GM12875 (cell line): ENCODE measurements at regions not wholly inside any gene's neighbourhood (a gene's known extent, or its start where the extent isn't known, plus 50 kb on each side); places are given as distances from the start of the nearest gene placed in this dataset.

Experiments
- H3K4me3 ChIP-seq: one replicate; pipeline ENCODE4 v1.5.1; 2011; ENCODE audit warnings: low read depth, low read length, control low read depth
- TF ChIP-seq, protein P1 (sequence below): IDR thresholded peaks from 2 replicates; pipeline ENCODE4 v1.5.1; 2011; ENCODE audit warnings: low read depth, mild to moderate bottlenecking, control low read depth, inconsistent platforms, low read length, moderate library complexity, borderline replicate concordance; ENCODE audit not compliant: insufficient read depth

DNA sequence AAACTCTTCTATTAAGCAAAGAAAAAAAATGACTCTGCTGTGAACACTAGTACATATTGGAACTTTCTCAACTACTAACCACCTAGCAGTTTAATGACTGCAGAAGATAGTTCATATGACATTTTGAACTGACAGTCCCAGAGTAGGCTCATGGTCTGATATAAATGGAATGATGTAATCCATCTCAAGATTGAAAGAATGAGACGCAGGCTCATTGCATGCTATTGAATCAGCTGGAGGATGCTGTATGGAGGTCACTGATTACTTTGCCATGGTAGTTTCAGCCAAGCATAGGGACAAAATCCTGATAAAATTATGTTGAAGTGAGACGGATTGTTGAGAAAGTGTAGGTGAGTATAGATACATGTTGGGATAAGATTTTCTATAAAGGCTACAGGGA, 217.6 kb upstream of the SEMA3E start:
- no peak overlapping the region for H3K4me3 ChIP-seq
- TF ChIP-seq, protein P1, sequence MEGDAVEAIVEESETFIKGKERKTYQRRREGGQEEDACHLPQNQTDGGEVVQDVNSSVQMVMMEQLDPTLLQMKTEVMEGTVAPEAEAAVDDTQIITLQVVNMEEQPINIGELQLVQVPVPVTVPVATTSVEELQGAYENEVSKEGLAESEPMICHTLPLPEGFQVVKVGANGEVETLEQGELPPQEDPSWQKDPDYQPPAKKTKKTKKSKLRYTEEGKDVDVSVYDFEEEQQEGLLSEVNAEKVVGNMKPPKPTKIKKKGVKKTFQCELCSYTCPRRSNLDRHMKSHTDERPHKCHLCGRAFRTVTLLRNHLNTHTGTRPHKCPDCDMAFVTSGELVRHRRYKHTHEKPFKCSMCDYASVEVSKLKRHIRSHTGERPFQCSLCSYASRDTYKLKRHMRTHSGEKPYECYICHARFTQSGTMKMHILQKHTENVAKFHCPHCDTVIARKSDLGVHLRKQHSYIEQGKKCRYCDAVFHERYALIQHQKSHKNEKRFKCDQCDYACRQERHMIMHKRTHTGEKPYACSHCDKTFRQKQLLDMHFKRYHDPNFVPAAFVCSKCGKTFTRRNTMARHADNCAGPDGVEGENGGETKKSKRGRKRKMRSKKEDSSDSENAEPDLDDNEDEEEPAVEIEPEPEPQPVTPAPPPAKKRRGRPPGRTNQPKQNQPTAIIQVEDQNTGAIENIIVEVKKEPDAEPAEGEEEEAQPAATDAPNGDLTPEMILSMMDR, result no peak

DNA sequence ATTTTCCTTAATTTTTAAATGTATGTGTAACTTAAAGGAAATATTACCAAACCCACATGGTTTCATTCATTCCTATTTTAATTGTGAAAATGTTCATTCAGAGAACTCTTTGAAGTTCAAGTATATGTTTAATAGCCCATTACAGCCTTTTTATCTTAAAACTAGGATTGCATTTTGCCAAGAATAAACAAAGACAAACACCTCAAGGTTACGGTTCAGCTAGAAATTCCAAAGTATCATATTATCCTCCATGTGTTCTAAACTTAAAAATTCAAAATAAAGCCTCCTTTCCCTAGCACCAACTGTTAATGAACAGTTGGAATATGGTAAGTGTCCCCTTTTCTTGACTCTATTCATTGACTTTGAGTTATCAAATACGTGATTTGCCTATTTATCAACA, 215.6 kb upstream of the SEMA3E start:
- H3K4me3 ChIP-seq, result no peak overlapping the region
- TF ChIP-seq, protein P1, result no peak

DNA sequence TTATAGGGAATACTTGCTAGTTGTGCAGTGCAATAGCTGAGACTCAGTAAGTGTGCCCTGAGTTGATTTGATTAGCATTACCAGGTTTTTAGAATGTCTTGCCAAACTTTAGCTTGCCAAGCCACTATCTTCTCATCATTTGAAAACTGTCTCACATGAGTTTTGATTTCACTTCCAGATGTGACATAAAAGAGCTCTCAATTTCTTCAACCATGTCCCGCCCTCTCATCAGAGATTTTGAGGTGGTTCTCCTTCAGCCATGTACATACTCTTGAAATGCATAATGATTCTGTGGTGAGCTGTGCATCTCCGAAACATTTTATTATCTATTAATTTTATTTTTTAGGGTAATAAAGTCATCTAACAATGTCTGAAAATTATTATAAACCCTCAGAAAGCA, 215.0 kb upstream of the SEMA3E start:
- TF ChIP-seq, protein P1, result no peak
- no peak overlapping the region for H3K4me3 ChIP-seq

DNA sequence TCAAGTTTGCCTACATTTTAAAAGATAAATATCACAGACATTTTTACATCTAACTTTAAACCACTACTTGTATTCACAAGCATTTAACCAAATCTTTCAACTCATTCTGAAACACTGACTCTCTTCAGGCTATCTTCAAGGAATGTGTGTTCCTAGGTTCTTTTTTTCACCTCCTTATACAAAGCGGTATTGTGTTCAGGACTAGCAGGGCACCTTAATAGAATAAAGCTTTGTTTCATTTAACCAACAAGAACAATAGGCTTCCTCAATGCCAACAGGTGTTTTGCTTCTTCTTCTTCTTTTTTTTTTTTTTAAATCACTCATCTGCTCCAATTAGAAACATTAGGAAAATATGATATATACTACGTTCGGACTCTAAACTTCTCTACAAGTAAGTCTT, 212.9 kb upstream of the SEMA3E start:
- H3K4me3 ChIP-seq, result no peak overlapping the region
- TF ChIP-seq, protein P1, result no peak

DNA sequence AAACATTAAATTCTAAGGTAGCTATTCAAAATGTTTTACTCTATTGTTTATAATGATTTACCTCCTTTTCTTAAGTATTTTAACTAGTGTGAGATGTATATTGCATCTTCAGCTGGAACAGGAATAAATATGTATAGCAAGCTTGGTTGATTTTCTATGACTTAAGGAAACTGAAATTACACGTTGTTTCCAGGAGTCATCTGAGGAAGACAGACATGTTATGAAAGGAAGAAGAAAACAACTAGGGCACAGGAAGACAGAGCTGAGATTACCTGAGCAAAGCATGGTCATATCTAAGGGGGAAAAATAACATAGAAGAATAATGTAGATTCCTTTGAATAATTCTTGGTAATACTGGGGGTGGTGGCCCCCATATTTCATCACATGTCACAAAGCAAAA, 210.9 kb upstream of the SEMA3E start:
- no peak overlapping the region for H3K4me3 ChIP-seq
- TF ChIP-seq, protein P1, result no peak

DNA sequence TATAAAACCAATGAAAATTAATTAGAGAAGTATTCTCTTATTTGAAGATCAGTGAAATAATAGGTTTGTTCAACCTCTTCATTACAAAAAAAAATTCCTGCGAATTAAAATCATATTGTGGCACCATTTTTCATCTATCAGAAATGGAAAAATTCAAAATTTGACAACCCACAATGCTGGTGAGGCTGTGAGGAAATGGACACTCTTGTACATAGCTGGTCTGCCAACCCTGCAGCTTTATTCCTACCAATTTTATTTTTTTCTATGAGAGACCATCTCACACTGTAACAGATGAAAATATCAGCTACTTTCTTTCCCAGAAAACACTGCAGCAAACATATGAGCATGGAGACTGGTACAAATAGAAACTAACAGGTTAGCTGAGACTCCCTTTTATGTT, 208.8 kb upstream of the SEMA3E start:
- TF ChIP-seq, protein P1, result no peak

DNA sequence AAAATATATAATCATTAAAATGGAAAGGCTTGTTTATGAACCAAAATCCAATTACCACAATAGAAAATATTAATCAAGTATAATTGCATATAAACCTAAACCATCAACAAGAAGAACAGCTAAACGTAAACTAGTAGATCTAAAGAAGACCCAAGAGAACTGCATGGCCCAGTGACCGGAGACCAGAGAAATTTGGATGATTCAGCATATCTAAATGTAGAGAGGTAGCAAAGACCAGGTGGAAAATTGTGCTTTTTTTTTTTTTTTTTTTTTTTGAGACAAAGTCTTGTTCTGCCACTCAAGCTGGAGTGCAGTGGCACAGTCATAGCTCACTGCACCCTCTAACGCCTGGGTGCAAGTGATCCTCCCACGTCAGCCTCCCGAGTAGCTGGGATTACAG, 207.2 kb upstream of the SEMA3E start:
- no peak overlapping the region for H3K4me3 ChIP-seq
- TF ChIP-seq, protein P1, result no peak

More for the DNA sequence above, 208.8 kb upstream of the SEMA3E start:
- no peak overlapping the region for H3K4me3 ChIP-seq
